ENCODE measurements at regions not wholly inside any gene's neighbourhood (a gene's known extent, or its start where the extent isn't known, plus 50 kb on each side); places are given as distances from the start of the nearest gene placed in this dataset.

DNA sequence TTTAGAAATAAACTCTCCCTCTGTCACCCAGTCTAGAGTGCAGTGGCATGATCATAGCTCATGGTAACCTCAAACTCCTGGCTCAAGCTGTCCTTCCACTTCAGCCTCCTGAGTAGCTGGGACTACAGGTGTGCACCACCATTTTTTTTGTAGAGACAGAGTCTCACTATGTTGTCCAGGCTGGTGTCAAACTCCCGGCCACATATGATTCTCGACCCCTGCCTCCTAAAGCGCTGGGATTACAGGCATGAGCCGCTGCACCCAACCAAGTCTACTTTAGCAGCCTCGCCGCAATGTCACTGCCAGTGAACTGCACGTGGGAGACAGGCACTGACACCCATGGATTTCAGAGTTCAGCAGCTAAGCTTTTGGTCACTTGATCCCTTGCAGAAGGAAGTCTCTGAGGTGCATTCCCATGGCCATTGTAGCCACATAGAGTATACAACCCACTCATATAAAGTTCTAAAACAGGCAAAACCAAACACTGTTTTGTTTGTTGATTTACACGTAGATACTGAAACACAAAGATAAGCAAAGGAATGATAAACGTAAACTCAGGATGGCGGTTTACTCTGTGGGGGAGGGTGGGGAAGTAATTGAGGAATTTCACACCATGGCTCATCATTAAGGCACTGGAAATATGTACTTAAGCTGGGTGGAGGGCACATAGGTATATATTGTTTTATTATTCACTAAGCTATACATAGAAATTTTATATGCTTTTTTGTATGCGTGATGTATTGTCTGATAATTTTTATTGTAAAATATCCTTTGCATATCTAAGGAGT is 115.0 kb downstream of the MEX3B start:
- H2AFZ ChIP-seq (ENCODE audit: low read length), result no peak overlapping the region
- H3K4me2 ChIP-seq (ENCODE audit: insufficient read depth, insufficient read length, low read length), result no peak overlapping the region
- no peak overlapping the region for H2AK5ac ChIP-seq (ENCODE audit: insufficient read length, low read length)
- H3K9me3 ChIP-seq (ENCODE audit: control insufficient read depth, low read depth, low read length), result no peaks in the 10 kb centered on the region
- no peak overlapping the region for H4K91ac ChIP-seq (ENCODE audit: insufficient read length, low read depth, low read length)
- H4K20me1 ChIP-seq (ENCODE audit: control insufficient read depth, insufficient read depth, insufficient read length), result no peaks in the 10 kb centered on the region
- no peak overlapping the region for H4K8ac ChIP-seq (replicated peaks; ENCODE audit: insufficient read length, low read depth, low read length)
- no peak overlapping the region for H3K14ac ChIP-seq (ENCODE audit: insufficient read depth, low read length)
- WGBS (ENCODE audit: extremely low coverage, insufficient read length, low lambda C conversion rate), result no CpG with 5 or more reads among the region's 11 CpGs
- no peak overlapping the region for H3K9ac ChIP-seq (ENCODE audit: extremely low read depth, insufficient read length, low read length)
- H2BK5ac ChIP-seq (ENCODE audit: insufficient read length, low read length), result no peak overlapping the region
- no peak overlapping the region for H3T11ph ChIP-seq (ENCODE audit: low read length)
- H3K79me2 ChIP-seq (ENCODE audit: insufficient read depth, low read length), result no peaks in the 10 kb centered on the region
- no peaks in the 10 kb centered on the region for H3K79me1 ChIP-seq (ENCODE audit: insufficient read depth, low read depth, low read length, poor library complexity, severe bottlenecking)
- Mint-ChIP-seq H3K36me3 (ENCODE audit: insufficient read depth in 1 of 3, low read depth in 3 of 3) (no peaks in the 10 kb centered on the region), H3K27me3 (ENCODE audit: low read depth) (no peaks in the 10 kb centered on the region; the same call in 1 of the 2 replicates), H3K27ac (no peak overlapping the region), H3K9me3 (no peaks in the 10 kb centered on the region), H3K4me1 (no peaks in the 10 kb centered on the region; a peak in 1 of 4 replicates), H3K4me3 (no peak overlapping the region)
- no peak overlapping the region for H3K27ac ChIP-seq (ENCODE audit: insufficient read length, low read depth, low read length)
- H3K4ac ChIP-seq (ENCODE audit: low read depth, low read length), result no peak overlapping the region
- no peak overlapping the region for H3K56ac ChIP-seq (ENCODE audit: insufficient read length, low read depth, low read length)
- H4K5ac ChIP-seq (ENCODE audit: insufficient read length, low read depth, low read length), result no peak overlapping the region
- H3K18ac ChIP-seq (ENCODE audit: insufficient read length, low read depth, low read length), result no peak overlapping the region
- no peaks in the 10 kb centered on the region for H3K4me1 ChIP-seq (ENCODE audit: insufficient read depth, low read length)
- no peak overlapping the region for H2BK20ac ChIP-seq (ENCODE audit: low read depth, low read length, poor library complexity, severe bottlenecking)
- H2BK120ac ChIP-seq (ENCODE audit: low read depth, low read length, poor library complexity, severe bottlenecking), result no peak overlapping the region
- H2BK15ac ChIP-seq (ENCODE audit: low read depth, low read length), result no peak overlapping the region
- H2BK12ac ChIP-seq (ENCODE audit: insufficient read length, low read depth, low read length), result no peak overlapping the region
- TF ChIP-seq, protein P1, sequence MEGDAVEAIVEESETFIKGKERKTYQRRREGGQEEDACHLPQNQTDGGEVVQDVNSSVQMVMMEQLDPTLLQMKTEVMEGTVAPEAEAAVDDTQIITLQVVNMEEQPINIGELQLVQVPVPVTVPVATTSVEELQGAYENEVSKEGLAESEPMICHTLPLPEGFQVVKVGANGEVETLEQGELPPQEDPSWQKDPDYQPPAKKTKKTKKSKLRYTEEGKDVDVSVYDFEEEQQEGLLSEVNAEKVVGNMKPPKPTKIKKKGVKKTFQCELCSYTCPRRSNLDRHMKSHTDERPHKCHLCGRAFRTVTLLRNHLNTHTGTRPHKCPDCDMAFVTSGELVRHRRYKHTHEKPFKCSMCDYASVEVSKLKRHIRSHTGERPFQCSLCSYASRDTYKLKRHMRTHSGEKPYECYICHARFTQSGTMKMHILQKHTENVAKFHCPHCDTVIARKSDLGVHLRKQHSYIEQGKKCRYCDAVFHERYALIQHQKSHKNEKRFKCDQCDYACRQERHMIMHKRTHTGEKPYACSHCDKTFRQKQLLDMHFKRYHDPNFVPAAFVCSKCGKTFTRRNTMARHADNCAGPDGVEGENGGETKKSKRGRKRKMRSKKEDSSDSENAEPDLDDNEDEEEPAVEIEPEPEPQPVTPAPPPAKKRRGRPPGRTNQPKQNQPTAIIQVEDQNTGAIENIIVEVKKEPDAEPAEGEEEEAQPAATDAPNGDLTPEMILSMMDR (conservative IDR thresholded peaks at IDR 0.05), result no peak
- no peaks in the 10 kb centered on the region for H3K23me2 ChIP-seq (ENCODE audit: insufficient read length, low read depth, low read length, poor library complexity, severe bottlenecking)
- H3K23ac ChIP-seq (ENCODE audit: insufficient read length, low read depth, low read length), result no peak overlapping the region
- no peaks in the 10 kb centered on the region for H3K27me3 ChIP-seq (ENCODE audit: insufficient read depth, low read length)
- DNase-seq, result no peak

All from H9 (cell line).